ENCODE measurements at regions not wholly inside any gene's neighbourhood (a gene's known extent, or its start where the extent isn't known, plus 50 kb on each side); places are given as distances from the start of the nearest gene placed in this dataset.
A peak's percentile ranks its signal among the peaks of the same experiment; 100 is the strongest.

DNA sequence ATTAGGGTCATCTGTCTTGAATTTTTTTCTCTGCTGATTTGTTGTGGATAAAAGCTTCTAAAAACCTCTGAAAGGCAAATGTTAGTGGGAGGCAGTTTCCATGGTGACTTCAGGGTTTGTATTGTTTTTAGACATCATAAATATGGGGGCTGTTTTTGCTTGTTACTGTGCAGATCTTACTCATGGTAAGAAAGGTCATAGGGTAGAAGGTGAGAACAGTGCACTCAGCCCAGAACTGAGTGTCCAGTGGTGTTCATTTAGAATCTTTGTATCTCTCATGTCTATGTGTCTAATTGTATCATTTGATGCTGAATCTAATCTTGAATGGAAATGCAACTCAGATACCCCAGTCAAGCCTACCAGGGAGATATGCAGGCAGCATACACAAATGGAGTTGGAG is 609.8 kb downstream of the ZNF674 start:
- no peaks in the 10 kb centered on the region for H3K4me1 ChIP-seq (ENCODE audit: insufficient read depth, low read length)
- no peak overlapping the region for H3K4me3 ChIP-seq (ENCODE audit: low read length)
- no peaks in the 10 kb centered on the region for H3K36me3 ChIP-seq (ENCODE audit: insufficient read depth, low read length)
- H3K27me3 ChIP-seq (ENCODE audit: insufficient read depth, low read length) = no peaks in the 10 kb centered on the region
- H3K27ac ChIP-seq (ENCODE audit: low read depth, low read length) = no peak overlapping the region
- no peak overlapping the region for H3K9ac ChIP-seq (ENCODE audit: low read depth, low read length)
- H3K9me3 ChIP-seq (ENCODE audit: insufficient read depth, low read depth, low read length) = no peaks in the 10 kb centered on the region

GRCh38 chrX:45912316-45912715 is 632.9 kb downstream of the ZNF674 start:
- Histone ChIP-seq H3K9me3 (ENCODE audit: insufficient read depth, low read depth, low read length) (no peaks in the 10 kb centered on the region), H3K27ac (ENCODE audit: low read depth, low read length) (no peak overlapping the region), H3K4me1 (ENCODE audit: insufficient read depth, low read length) (peaks cover 4% of the 10 kb centered on the region), H3K9ac (ENCODE audit: low read depth, low read length) (no peak overlapping the region), H3K36me3 (ENCODE audit: insufficient read depth, low read length) (no peaks in the 10 kb centered on the region), H3K27me3 (ENCODE audit: insufficient read depth, low read length) (no peaks in the 10 kb centered on the region), H3K4me3 (ENCODE audit: low read length) (no peak overlapping the region)
- WGBS = 96% methylated on average over 2 of the region's 3 CpGs

DNA sequence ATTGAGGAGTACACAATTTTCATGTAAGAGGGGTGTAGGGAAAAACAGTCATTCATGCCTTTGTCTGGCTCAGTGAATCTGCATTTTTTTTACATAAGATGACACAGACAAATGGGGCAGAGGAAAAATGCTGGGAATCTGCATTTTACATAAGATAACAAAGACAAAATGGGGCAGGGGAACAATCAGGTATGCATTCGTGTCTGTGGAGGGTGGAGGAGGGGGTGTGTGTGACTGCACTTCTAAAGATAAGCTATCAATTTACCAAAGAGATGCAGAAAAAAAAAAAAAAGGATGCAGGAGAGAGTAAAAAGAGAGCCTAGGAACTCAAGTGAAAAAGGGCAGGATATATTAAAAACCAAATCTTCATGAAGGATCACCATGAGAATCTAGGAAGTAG is 637.4 kb downstream of the ZNF674 start:
- no peaks in the 10 kb centered on the region for H3K9me3 ChIP-seq (ENCODE audit: insufficient read depth, low read depth, low read length)
- H3K4me1 ChIP-seq (ENCODE audit: insufficient read depth, low read length) = peaks cover 13% of the 10 kb centered on the region
- H3K27me3 ChIP-seq (ENCODE audit: insufficient read depth, low read length) = no peaks in the 10 kb centered on the region
- peak overlapping the region; percentile 77; the same call in 1 of the 2 replicates for H3K27ac ChIP-seq (ENCODE audit: low read depth, low read length)
- H3K36me3 ChIP-seq (ENCODE audit: insufficient read depth, low read length) = no peaks in the 10 kb centered on the region
- WGBS = no CpG with 5 or more reads among the region's 1 CpG
- no peak overlapping the region for H3K4me3 ChIP-seq (ENCODE audit: low read length)
- H3K9ac ChIP-seq (ENCODE audit: low read depth, low read length) = no peak overlapping the region

GRCh38 chrX:45903781-45904201 is 641.4 kb downstream of the ZNF674 start:
- Histone ChIP-seq H3K36me3 (ENCODE audit: insufficient read depth, low read length) (no peaks in the 10 kb centered on the region), H3K4me1 (ENCODE audit: insufficient read depth, low read length) (peaks cover 13% of the 10 kb centered on the region), H3K9me3 (ENCODE audit: insufficient read depth, low read depth, low read length) (no peaks in the 10 kb centered on the region), H3K4me3 (ENCODE audit: low read length) (no peak overlapping the region), H3K9ac (ENCODE audit: low read depth, low read length) (no peak overlapping the region), H3K27me3 (ENCODE audit: insufficient read depth, low read length) (no peaks in the 10 kb centered on the region), H3K27ac (ENCODE audit: low read depth, low read length) (peak overlapping the region; percentile 18; the same call in 1 of the 2 replicates)
- 47% methylated on average over 5 of the region's 5 CpGs for WGBS

DNA sequence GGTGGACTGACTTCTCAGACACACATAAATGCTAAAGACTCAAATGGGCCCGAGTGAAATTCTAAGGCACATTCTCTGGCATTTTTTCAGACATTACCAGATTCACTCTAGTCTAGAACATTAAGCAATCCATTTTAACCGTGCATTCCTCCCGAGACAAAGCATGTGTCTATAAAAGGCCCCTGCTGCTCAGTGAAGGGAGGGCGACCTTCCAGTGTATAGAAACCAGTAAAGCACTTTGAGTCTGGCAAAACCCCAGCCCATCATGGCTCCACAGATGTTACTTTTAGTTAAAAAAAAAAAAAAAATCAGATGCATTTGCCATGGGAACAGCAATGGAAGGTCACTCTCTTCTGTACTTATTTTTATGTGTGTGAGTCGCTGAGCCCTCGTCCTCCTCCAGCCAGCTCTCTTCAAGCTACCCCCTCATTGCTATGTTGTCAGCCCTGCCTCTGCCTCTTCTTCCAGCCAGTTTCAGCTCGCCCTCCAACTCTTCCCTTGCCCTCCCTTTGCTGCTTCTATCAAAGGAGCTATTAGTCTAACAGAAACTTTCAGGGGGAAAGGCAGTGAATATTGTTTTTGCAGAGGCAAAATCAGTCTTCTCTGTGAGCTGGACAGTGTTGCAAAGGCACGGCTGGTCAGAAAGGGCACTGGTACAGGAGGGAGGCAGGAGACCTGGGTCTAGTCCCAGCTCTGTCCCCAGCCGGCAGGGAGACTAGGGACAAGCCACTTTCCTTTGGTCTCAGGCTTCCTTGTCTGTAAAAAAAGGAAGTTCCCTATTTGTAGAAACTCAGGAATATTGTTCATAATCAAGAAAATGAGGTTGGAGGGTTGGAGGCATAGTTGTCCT is 644.2 kb downstream of the ZNF674 start:
- Histone ChIP-seq H3K27ac (ENCODE audit: low read depth, low read length) (no peak overlapping the region), H3K27me3 (ENCODE audit: insufficient read depth, low read length) (no peaks in the 10 kb centered on the region), H3K4me3 (ENCODE audit: low read length) (no peak overlapping the region), H3K9ac (ENCODE audit: low read depth, low read length) (no peak overlapping the region), H3K4me1 (ENCODE audit: insufficient read depth, low read length) (peaks cover 8% of the 10 kb centered on the region; the same call in 1 of the 2 replicates), H3K9me3 (ENCODE audit: insufficient read depth, low read depth, low read length) (no peaks in the 10 kb centered on the region), H3K36me3 (ENCODE audit: insufficient read depth, low read length) (no peaks in the 10 kb centered on the region)
- 76% methylated on average over 9 of the region's 9 CpGs for WGBS

- Histone ChIP-seq H3K36me3 (ENCODE audit: insufficient read depth, low read length) (no peaks in the 10 kb centered on the region), H3K27ac (ENCODE audit: low read depth, low read length) (no peak overlapping the region), H3K9ac (ENCODE audit: low read depth, low read length) (no peak overlapping the region), H3K9me3 (ENCODE audit: insufficient read depth, low read depth, low read length) (no peaks in the 10 kb centered on the region), H3K4me3 (ENCODE audit: low read length) (no peak overlapping the region), H3K4me1 (ENCODE audit: insufficient read depth, low read length) (no peaks in the 10 kb centered on the region), H3K27me3 (ENCODE audit: insufficient read depth, low read length) (no peaks in the 10 kb centered on the region)
- WGBS = 97% methylated on average over 4 of the region's 4 CpGs
These were observed 650.2 kb downstream of the ZNF674 start for GRCh38 chrX:45894864-45895645.

DNA sequence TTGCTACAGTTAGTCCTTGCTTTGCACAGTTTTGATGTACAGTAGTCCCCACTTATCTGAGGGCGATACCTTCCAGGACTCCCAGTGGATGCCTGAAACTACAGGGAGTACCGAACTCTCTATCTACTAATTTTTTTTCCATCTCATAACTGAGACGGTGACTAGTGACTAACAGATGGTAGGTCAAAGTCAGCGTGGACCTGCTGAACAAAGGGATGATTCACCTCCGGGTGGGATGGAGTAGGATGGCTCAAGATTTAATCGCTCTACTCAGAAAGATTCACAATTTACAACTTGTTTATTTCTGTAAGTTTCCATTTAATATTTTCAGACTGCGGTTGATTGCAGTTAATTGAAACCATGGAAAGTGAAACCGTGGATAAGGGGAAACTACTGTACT is 655.8 kb downstream of the ZNF674 start:
- Histone ChIP-seq H3K27me3 (ENCODE audit: insufficient read depth, low read length) (no peaks in the 10 kb centered on the region), H3K4me3 (ENCODE audit: low read length) (no peak overlapping the region), H3K9ac (ENCODE audit: low read depth, low read length) (no peak overlapping the region), H3K4me1 (ENCODE audit: insufficient read depth, low read length) (no peaks in the 10 kb centered on the region), H3K27ac (ENCODE audit: low read depth, low read length) (no peak overlapping the region), H3K36me3 (ENCODE audit: insufficient read depth, low read length) (no peaks in the 10 kb centered on the region), H3K9me3 (ENCODE audit: insufficient read depth, low read depth, low read length) (no peaks in the 10 kb centered on the region)
- 97% methylated on average over 7 of the region's 8 CpGs for WGBS

- Histone ChIP-seq H3K4me1 (ENCODE audit: insufficient read depth, low read length) (no peaks in the 10 kb centered on the region), H3K36me3 (ENCODE audit: insufficient read depth, low read length) (no peaks in the 10 kb centered on the region), H3K27ac (ENCODE audit: low read depth, low read length) (no peak overlapping the region), H3K27me3 (ENCODE audit: insufficient read depth, low read length) (no peaks in the 10 kb centered on the region), H3K9ac (ENCODE audit: low read depth, low read length) (no peak overlapping the region), H3K4me3 (ENCODE audit: low read length) (no peak overlapping the region), H3K9me3 (ENCODE audit: insufficient read depth, low read depth, low read length) (no peaks in the 10 kb centered on the region)
These were observed 656.7 kb downstream of the ZNF674 start for GRCh38 chrX:45888518-45888917.

GRCh38 chrX:45885931-45886330 is 659.3 kb downstream of the ZNF674 start:
- no peak overlapping the region for H3K27ac ChIP-seq (ENCODE audit: low read depth, low read length)

DNA sequence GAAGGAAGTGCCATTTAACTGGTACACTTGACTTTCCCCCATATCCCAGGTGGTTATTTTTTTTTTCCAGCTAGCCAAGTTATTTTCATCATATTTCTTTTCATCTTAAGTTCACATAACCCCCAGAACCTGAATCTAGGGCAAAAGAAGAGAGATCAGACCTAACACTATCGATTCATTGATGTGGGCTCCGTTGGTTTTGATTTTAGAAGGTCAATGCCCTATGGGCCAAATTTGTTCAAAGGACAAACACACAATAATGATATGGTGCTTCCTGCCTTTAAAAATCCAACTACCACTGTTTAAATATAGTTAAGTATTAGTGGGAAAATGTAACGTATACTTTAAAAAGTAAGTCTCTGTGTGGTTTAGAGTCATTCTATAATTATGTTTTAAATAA is 665.7 kb downstream of the ZNF674 start:
- Histone ChIP-seq H3K27me3 (ENCODE audit: insufficient read depth, low read length) (no peaks in the 10 kb centered on the region), H3K9me3 (ENCODE audit: insufficient read depth, low read depth, low read length) (no peaks in the 10 kb centered on the region), H3K36me3 (ENCODE audit: insufficient read depth, low read length) (no peaks in the 10 kb centered on the region), H3K9ac (ENCODE audit: low read depth, low read length) (no peak overlapping the region), H3K4me1 (ENCODE audit: insufficient read depth, low read length) (no peaks in the 10 kb centered on the region), H3K4me3 (ENCODE audit: low read length) (no peak overlapping the region), H3K27ac (ENCODE audit: low read depth, low read length) (no peak overlapping the region)
- WGBS = 100% methylated on average over 1 of the region's 3 CpGs

More at GRCh38 chrX:45885931-45886330, 659.3 kb downstream of the ZNF674 start:
- no peak overlapping the region for H3K4me3 ChIP-seq (ENCODE audit: low read length)
- no peak overlapping the region for H3K9ac ChIP-seq (ENCODE audit: low read depth, low read length)
- no peaks in the 10 kb centered on the region for H3K4me1 ChIP-seq (ENCODE audit: insufficient read depth, low read length)
- H3K27me3 ChIP-seq (ENCODE audit: insufficient read depth, low read length) = no peaks in the 10 kb centered on the region
- no peaks in the 10 kb centered on the region for H3K36me3 ChIP-seq (ENCODE audit: insufficient read depth, low read length)
- WGBS = 100% methylated on average over 1 of the region's 2 CpGs
- no peaks in the 10 kb centered on the region for H3K9me3 ChIP-seq (ENCODE audit: insufficient read depth, low read depth, low read length)

DNA sequence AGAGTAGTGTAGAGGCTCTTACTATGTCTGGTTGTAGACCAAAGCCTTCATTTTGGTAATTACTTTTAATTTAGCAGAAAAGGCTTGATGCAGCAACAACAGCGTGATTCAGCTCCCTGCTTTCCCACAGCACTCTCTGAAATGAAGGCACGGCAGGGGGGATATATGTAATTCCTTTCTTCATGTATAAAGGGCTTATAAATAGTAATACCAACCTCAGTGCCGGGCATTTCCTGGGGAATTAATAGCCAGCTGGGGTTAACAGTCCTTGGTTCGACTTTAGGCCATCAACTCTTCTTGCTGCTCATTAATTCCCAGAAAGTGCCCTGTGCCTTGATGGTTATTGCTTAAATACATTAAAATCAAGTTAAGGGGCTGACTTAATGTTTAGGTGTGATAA is 669.0 kb downstream of the ZNF674 start:
- H3K36me3 ChIP-seq (ENCODE audit: insufficient read depth, low read length) = no peaks in the 10 kb centered on the region
- H3K4me3 ChIP-seq (ENCODE audit: low read length) = no peak overlapping the region
- no peak overlapping the region for H3K27ac ChIP-seq (ENCODE audit: low read depth, low read length)
- H3K9ac ChIP-seq (ENCODE audit: low read depth, low read length) = no peak overlapping the region
- no peaks in the 10 kb centered on the region for H3K4me1 ChIP-seq (ENCODE audit: insufficient read depth, low read length)
- H3K27me3 ChIP-seq (ENCODE audit: insufficient read depth, low read length) = no peaks in the 10 kb centered on the region
- H3K9me3 ChIP-seq (ENCODE audit: insufficient read depth, low read depth, low read length) = no peaks in the 10 kb centered on the region
- 92% methylated on average over 2 of the region's 4 CpGs for WGBS

Measured in HUES64 (cell line).